ENCODE measurements at regions not wholly inside any gene's neighbourhood (a gene's known extent, or its start where the extent isn't known, plus 50 kb on each side); places are given as distances from the start of the nearest gene placed in this dataset.

- DNase-seq (ENCODE audit: low spot score), result no peak
- TF ChIP-seq CTCF (IDR thresholded peaks at IDR 0.05; ENCODE audit: extremely low read depth, missing control alignments), result no peak
Measured at GRCh38 chr6:152905551-152906299, 77.1 kb downstream of the FBXO5 start.

- no peak for TF ChIP-seq CTCF (IDR thresholded peaks at IDR 0.05; ENCODE audit: extremely low read depth, missing control alignments)
Measured at GRCh38 chr6:152909241-152909640, 73.6 kb downstream of the FBXO5 start.

GRCh38 chr6:152916035-152916434 is 66.8 kb downstream of the FBXO5 start:
- no peak for TF ChIP-seq CTCF (IDR thresholded peaks at IDR 0.05; ENCODE audit: extremely low read depth, missing control alignments)
- DNase-seq (ENCODE audit: low spot score), result no peak

More at GRCh38 chr6:152909241-152909640, 73.6 kb downstream of the FBXO5 start:
- no peak for DNase-seq (ENCODE audit: low spot score)

- no peak for TF ChIP-seq CTCF (IDR thresholded peaks at IDR 0.05; ENCODE audit: extremely low read depth, missing control alignments)
- DNase-seq (ENCODE audit: low spot score), result no peak
Measured at GRCh38 chr6:152918991-152919390, 63.9 kb downstream of the FBXO5 start.

GRCh38 chr6:152920016-152920415 is 62.8 kb downstream of the FBXO5 start:
- no peak for TF ChIP-seq CTCF (IDR thresholded peaks at IDR 0.05; ENCODE audit: extremely low read depth, missing control alignments)
- DNase-seq (ENCODE audit: low spot score), result no peak

Measured in GM20000 (cell line).